B cell (primary cell): ENCODE measurements at regions not wholly inside any gene's neighbourhood (a gene's known extent, or its start where the extent isn't known, plus 50 kb on each side); places are given as distances from the start of the nearest gene placed in this dataset.

Experiments used
- ATAC-seq: fragments of 200-7000 bp; cut with Tn5 transposase; one replicate; pipeline ENCODE4 v1.10.0; 2021; ENCODE audit warnings: low read depth, mild to moderate bottlenecking, moderate number of reproducible peaks, moderate library complexity
- CTCF ChIA-PET: fragments of 350-600 bp; sonication (Branson Sonifier 250); formaldehyde crosslinking; loops from one replicate; lab custom pipeline; 2021; ENCODE audit warnings: antibody characterized with exemption, inconsistent platforms; lab: Charles Lee
- POLR2A ChIA-PET: fragments of 350-600 bp; sonication (Branson Sonifier 250); formaldehyde crosslinking; loops from one replicate; lab custom pipeline; 2021; ENCODE audit warnings: antibody characterized with exemption; lab: Charles Lee
- DNase-seq: peaks from one replicate; pipeline ENCODE4 v3.0.0; 2013
- H2AFZ ChIP-seq: 2 replicates; pipeline ENCODE4 v1.6.1; 2012; ENCODE audit warnings: mild to moderate bottlenecking, low read depth, low read length; ENCODE audit not compliant: insufficient read depth, poor library complexity, severe bottlenecking
- H3K27ac ChIP-seq, 2 donors: 1 replicate in 1 of 2; 2 replicates in 1 of 2; pipeline ENCODE4 v1.5.1; 2012 to 2013; ENCODE audit warnings: low read length in 2 of 2, mild to moderate bottlenecking in 2 of 2, moderate library complexity in 1 of 2
- H3K27me3 ChIP-seq, 4 experiments: fragments of 200-600 bp in 1 of 4; sonication (generic) in 1 of 4; replicated peaks in 1 of 4; 1 replicate in 2 of 4; 2 replicates in 2 of 4; pipeline versions ENCODE4 v1.6.1 to v1.7.0; 2013 to 2016; ENCODE audit warnings: low read length in 3 of 4, mild to moderate bottlenecking in 2 of 4, mixed read lengths in 1 of 4, moderate library complexity in 1 of 4; ENCODE audit not compliant: insufficient read depth in 4 of 4, control insufficient read depth in 3 of 4; ENCODE audit errors: control extremely low read depth in 1 of 4
- H3K36me3 ChIP-seq, 2 experiments: replicated peaks in 1 of 2; 1 replicate in 1 of 2; 2 replicates in 1 of 2; pipeline versions ENCODE4 v1.6.1 to v1.7.1; 2013; ENCODE audit warnings: low read length in 1 of 2; ENCODE audit not compliant: insufficient read depth in 2 of 2, control insufficient read depth in 1 of 2; ENCODE audit errors: control extremely low read depth in 1 of 2, extremely low read depth in 1 of 2
- H3K4me1 ChIP-seq, 2 donors: fragments of 200-600 bp in 1 of 2; sonication (generic) in 1 of 2; 1 replicate in 1 of 2; 2 replicates in 1 of 2; pipeline versions ENCODE4 v1.5.1 to v1.6.1; 2013 to 2017; ENCODE audit warnings: low read length in 2 of 2; ENCODE audit not compliant: control insufficient read depth in 2 of 2, insufficient read depth in 2 of 2
- H3K4me2 ChIP-seq: replicated peaks from 2 replicates; pipeline ENCODE3; 2012; ENCODE audit warnings: mild to moderate bottlenecking, low read depth, low read length; ENCODE audit not compliant: poor library complexity, severe bottlenecking
- H3K4me3 ChIP-seq, 5 experiments: fragments of 200-600 bp in 1 of 5; sonication (generic) in 1 of 5; 1 replicate in 3 of 5; 2 replicates in 2 of 5; pipeline versions ENCODE4 v1.5.1 to v1.7.0; 2011 to 2016; ENCODE audit warnings: low read length in 4 of 5, mild to moderate bottlenecking in 4 of 5, low read depth in 2 of 5, control low read depth in 1 of 5, moderate library complexity in 1 of 5; ENCODE audit not compliant: insufficient read depth in 1 of 5; ENCODE audit errors: control extremely low read depth in 1 of 5, extremely low read depth in 1 of 5
- H3K79me2 ChIP-seq: fragments of 200-600 bp; sonication (generic); one replicate; pipeline ENCODE4 v1.6.0; 2016; ENCODE audit warnings: low read length; ENCODE audit not compliant: control insufficient read depth, insufficient read depth
- H3K9ac ChIP-seq: fragments of 200-600 bp; sonication (generic); 2 replicates; pipeline ENCODE4 v1.6.1; 2017; ENCODE audit warnings: mild to moderate bottlenecking, low read length, moderate library complexity
- H3K9me3 ChIP-seq, 3 donors: one replicate each; pipeline versions ENCODE4 v1.6.1 to v1.7.1; 2013; ENCODE audit warnings: low read length in 2 of 3; ENCODE audit not compliant: control insufficient read depth in 2 of 3, insufficient read depth in 1 of 3; ENCODE audit errors: control extremely low read depth in 1 of 3
- H4K20me1 ChIP-seq: 2 replicates; pipeline ENCODE4 v1.6.0; 2012; ENCODE audit warnings: mild to moderate bottlenecking, low read length; ENCODE audit not compliant: insufficient read depth, control insufficient read depth, poor library complexity, severe bottlenecking
- H3K27ac Mint-ChIP-seq: one replicate; pipeline ENCODE4 v1.8.0; 2021; ENCODE audit warnings: mixed read lengths
- H3K27me3 Mint-ChIP-seq: one replicate; pipeline ENCODE4 v1.8.0; 2021; ENCODE audit warnings: mixed read lengths
- H3K4me1 Mint-ChIP-seq: one replicate; pipeline ENCODE4 v1.8.0; 2021; ENCODE audit warnings: mixed read lengths
- H3K4me3 Mint-ChIP-seq: one replicate; pipeline ENCODE4 v1.8.0; 2021; ENCODE audit warnings: mixed read lengths
- H3K9me3 Mint-ChIP-seq: one replicate; pipeline ENCODE4 v1.8.0; 2022; ENCODE audit warnings: mixed read lengths; ENCODE audit not compliant: insufficient read depth
- CTCF ChIP-seq: fragments of 200-600 bp; IDR thresholded peaks from one replicate; pipeline ENCODE4 v1.8.0; 2022; ENCODE audit warnings: antibody characterized with exemption, mild to moderate bottlenecking
- EZH2 ChIP-seq: IDR thresholded peaks from 2 replicates; pipeline ENCODE4 v1.6.1; 2012; ENCODE audit warnings: borderline replicate concordance, low read depth, mild to moderate bottlenecking, moderate library complexity, low read length; ENCODE audit not compliant: insufficient read depth, poor library complexity, severe bottlenecking
- WGBS: methylation state at CpG from one replicate; pipeline ENCODE4 v1.1.5; 2013; ENCODE audit warnings: missing lambda C conversion rate; ENCODE audit not compliant: insufficient coverage; 5-methylcytosine and 5-hydroxymethylcytosine counted together
- intact Hi-C: fragments of 100-400 bp; cut with micrococcal nuclease; formaldehyde crosslinking; loops from one replicate; pipeline ENCODE4 v1.10.0; 2022

GRCh38 chr14:38116895-38117294 lies 90.8 kb upstream of the SSTR1 start:
- peaks cover 0 to 3% (median 1%) of the 10 kb centered on the region in 3 donors for H3K9me3 ChIP-seq
- ChIA-PET POLR2A (no interaction called here), CTCF (no interaction called here)
- no peak overlapping the region for H3K4me3 ChIP-seq
- ATAC-seq = no peak
- no peaks in the 10 kb centered on the region for H4K20me1 ChIP-seq
- no peaks in the 10 kb centered on the region for H3K4me1 ChIP-seq
- Mint-ChIP-seq H3K4me1 (no peaks in the 10 kb centered on the region), H3K9me3 (no peaks in the 10 kb centered on the region), H3K27me3 (no peaks in the 10 kb centered on the region), H3K4me3 (no peak overlapping the region), H3K27ac (no peak overlapping the region)
- H3K27ac ChIP-seq = no peak overlapping the region
- DNase-seq = no peak
- no peak overlapping the region for H3K4me2 ChIP-seq
- H2AFZ ChIP-seq = no peak overlapping the region
- TF ChIP-seq CTCF (no peak), EZH2 (no peak)
- intact Hi-C loops = no loop called here
- H3K79me2 ChIP-seq = no peaks in the 10 kb centered on the region
- H3K36me3 ChIP-seq = no peaks in the 10 kb centered on the region
- no peaks in the 10 kb centered on the region for H3K27me3 ChIP-seq
- H3K9ac ChIP-seq = no peak overlapping the region

GRCh38 chr14:38120109-38120508 lies 87.6 kb upstream of the SSTR1 start:
- H3K4me2 ChIP-seq = no peak overlapping the region
- Mint-ChIP-seq H3K4me1 (no peaks in the 10 kb centered on the region), H3K9me3 (no peaks in the 10 kb centered on the region), H3K4me3 (no peak overlapping the region), H3K27me3 (no peaks in the 10 kb centered on the region), H3K27ac (no peak overlapping the region)
- no peaks in the 10 kb centered on the region for H3K27me3 ChIP-seq
- H3K79me2 ChIP-seq = no peaks in the 10 kb centered on the region
- ChIA-PET CTCF (no interaction called here), POLR2A (no interaction called here)
- TF ChIP-seq CTCF (no peak), EZH2 (no peak)
- intact Hi-C loops = no loop called here
- H4K20me1 ChIP-seq = no peaks in the 10 kb centered on the region
- DNase-seq (no peak), ATAC-seq (no peak)
- no peaks in the 10 kb centered on the region for H3K36me3 ChIP-seq
- WGBS = no CpG with 5 or more reads among the region's 2 CpGs
- H3K4me3 ChIP-seq = no peak overlapping the region
- no peak overlapping the region for H3K27ac ChIP-seq
- no peak overlapping the region for H2AFZ ChIP-seq
- no peaks in the 10 kb centered on the region for H3K4me1 ChIP-seq
- H3K9me3 ChIP-seq = peaks cover 0 to 3% (median 1%) of the 10 kb centered on the region in 3 donors
- H3K9ac ChIP-seq = no peak overlapping the region
